ENCODE measurements at regions not wholly inside any gene's neighbourhood (a gene's known extent, or its start where the extent isn't known, plus 50 kb on each side); places are given as distances from the start of the nearest gene placed in this dataset.

DNA sequence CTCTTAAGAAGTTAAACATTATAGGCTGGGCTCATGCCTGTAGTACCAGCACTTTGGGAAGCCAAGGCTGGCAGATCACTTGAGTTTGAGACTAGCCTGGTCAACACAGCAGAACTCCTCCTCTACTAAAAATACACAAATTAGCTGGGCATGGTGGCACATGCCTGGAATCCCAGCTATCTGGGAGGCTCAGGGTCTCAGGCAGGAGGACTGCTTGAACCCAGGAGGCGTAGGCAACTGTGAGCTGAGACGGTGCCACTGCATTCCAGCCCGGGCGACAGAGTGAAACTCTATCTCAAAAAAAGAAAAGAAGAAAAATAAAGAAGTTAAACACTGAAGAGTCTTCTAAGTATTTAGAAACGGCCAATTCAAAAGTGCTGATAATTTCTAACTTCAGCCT, 164.3 kb upstream of the GALNTL6 start:
- TF ChIP-seq, protein P1, sequence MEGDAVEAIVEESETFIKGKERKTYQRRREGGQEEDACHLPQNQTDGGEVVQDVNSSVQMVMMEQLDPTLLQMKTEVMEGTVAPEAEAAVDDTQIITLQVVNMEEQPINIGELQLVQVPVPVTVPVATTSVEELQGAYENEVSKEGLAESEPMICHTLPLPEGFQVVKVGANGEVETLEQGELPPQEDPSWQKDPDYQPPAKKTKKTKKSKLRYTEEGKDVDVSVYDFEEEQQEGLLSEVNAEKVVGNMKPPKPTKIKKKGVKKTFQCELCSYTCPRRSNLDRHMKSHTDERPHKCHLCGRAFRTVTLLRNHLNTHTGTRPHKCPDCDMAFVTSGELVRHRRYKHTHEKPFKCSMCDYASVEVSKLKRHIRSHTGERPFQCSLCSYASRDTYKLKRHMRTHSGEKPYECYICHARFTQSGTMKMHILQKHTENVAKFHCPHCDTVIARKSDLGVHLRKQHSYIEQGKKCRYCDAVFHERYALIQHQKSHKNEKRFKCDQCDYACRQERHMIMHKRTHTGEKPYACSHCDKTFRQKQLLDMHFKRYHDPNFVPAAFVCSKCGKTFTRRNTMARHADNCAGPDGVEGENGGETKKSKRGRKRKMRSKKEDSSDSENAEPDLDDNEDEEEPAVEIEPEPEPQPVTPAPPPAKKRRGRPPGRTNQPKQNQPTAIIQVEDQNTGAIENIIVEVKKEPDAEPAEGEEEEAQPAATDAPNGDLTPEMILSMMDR (IDR thresholded peaks at IDR 0.05; ENCODE audit: low read depth, low read length), result no peak
- no peak for DNase-seq (ENCODE audit: low read depth, low spot score)
- in situ Hi-C loops (cut with HindIII; ENCODE audit: low sequenced_read_pairs), result no loop called here
- no peak overlapping the region for H3K4me3 ChIP-seq (ENCODE audit: low read depth, low read length)

DNA sequence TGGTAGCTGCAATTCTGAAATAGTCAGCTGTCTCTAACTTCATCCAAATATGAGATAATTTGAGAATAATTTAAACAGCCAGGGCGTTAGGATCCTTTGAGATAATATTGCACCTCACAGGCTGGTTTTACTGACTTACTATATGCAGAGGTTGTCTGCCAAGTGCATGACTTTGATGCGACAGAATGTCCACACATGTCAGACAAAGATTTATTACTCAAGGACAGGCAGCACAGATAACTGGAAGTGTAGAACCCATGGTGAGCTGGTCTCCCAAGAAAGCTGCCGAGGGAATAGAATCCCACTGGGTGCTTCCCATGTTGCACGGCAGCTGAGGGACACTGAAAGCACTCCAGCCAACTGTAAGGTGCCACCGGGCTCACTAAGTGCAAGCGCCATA, 166.2 kb upstream of the GALNTL6 start:
- no peak overlapping the region for H3K4me3 ChIP-seq (ENCODE audit: low read depth, low read length)
- DNase-seq (ENCODE audit: low read depth, low spot score), result no peak
- TF ChIP-seq, protein P1 (IDR thresholded peaks at IDR 0.05; ENCODE audit: low read depth, low read length), result no peak
- in situ Hi-C loops (cut with HindIII; ENCODE audit: low sequenced_read_pairs), result no loop called here

DNA sequence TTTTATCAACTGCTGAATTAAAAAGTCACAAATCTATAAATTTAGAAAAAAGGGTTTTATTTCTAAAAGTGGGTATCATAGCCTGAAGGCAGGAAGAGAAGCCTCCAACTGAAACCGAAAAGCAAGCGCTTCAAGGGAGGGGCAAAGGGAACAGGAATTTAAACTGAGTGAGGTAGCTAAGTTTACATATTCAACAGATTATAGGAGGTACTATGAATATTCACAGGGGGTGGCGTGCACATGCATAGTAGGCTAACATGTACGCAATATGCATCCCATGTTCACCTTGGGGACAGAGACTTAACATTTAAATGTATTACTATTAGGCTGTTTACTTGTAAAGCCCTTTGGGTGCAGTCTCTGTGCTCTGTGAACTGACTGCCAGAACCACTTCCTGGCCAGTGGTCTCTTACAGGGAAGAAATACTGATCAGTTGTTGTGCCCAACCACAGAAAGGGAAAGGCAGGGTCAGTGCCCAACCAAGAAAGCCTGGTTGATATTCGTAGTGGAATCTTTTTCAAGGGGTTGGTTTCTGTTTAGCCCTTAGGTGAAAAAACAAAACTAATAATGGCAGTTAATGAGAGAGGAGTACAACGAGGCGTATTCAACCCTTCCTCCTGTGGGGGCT, 168.7 kb upstream of the GALNTL6 start:
- in situ Hi-C loops (cut with HindIII; ENCODE audit: low sequenced_read_pairs), result no loop called here
- DNase-seq (ENCODE audit: low read depth, low spot score), result no peak
- no peak overlapping the region for H3K4me3 ChIP-seq (ENCODE audit: low read depth, low read length)
- TF ChIP-seq, protein P1 (IDR thresholded peaks at IDR 0.05; ENCODE audit: low read depth, low read length), result no peak

DNA sequence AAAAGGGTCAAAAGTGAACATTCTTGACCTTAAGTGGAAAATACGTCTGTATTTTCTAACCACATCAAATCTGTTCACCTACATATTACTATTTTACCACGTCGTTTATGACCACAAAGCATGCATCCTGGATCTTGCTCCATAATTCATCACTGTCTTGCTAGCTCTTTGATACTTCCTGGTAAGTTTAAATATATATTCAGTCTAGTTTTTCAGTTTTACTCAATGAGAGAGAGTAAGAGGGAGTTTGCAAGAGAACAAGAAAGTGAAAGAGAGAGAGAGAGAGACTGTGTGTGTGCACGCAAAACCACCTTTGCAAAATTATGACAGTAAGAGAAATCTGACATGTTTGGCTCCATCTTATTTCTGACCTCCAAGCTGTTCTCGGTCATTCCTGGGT, 173.7 kb upstream of the GALNTL6 start:
- H3K4me3 ChIP-seq (ENCODE audit: low read depth, low read length), result no peak overlapping the region
- DNase-seq (ENCODE audit: low read depth, low spot score), result peak; percentile 19
- in situ Hi-C loops (cut with HindIII; ENCODE audit: low sequenced_read_pairs), result no loop called here
- TF ChIP-seq, protein P1 (IDR thresholded peaks at IDR 0.05; ENCODE audit: low read depth, low read length), result no peak

DNA sequence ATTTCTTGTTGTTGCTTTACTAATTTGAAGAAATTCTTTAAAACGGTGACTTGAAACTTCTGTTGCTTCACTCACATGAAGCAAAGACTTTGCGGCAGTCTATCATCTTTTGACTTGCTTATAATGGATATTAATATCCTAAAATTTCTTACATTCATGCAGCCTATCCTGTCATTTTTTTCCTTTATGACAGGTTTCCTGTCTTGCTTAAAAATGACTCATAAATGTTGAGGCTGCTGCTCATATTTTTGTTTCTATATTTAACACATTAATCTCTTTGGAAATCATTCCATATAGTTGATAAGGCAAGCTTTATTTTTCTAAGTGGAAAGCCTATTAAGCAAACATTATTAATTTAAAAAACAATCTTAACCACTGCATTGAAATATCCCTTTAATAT, 176.6 kb upstream of the GALNTL6 start:
- TF ChIP-seq, protein P1 (IDR thresholded peaks at IDR 0.05; ENCODE audit: low read depth, low read length), result no peak

DNA sequence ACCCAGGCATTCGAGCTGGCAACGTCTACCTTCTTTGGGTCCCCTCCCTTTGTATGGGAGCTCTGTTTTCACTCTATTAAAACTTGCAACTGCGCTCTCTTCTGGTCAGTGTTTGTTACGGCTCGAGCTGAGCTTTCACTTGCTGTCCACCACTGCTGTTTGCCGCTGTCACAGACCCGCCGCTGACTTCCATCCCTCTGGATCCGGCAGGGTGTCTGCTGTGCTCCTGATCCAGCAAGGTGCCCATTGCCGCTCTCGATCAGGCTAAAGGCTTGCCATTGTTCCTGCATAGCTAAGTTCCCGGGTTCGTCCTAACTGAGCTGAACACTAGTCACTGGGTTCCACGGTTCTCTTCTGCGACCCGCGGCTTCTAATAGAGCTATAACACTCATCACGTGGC, 183.5 kb upstream of the GALNTL6 start:
- TF ChIP-seq, protein P1 (IDR thresholded peaks at IDR 0.05; ENCODE audit: low read depth, low read length), result no peak
- in situ Hi-C loops (cut with HindIII; ENCODE audit: low sequenced_read_pairs), result no loop called here

More for the DNA sequence above, 176.6 kb upstream of the GALNTL6 start:
- in situ Hi-C loops (cut with HindIII; ENCODE audit: low sequenced_read_pairs), result no loop called here
- no peak for DNase-seq (ENCODE audit: low read depth, low spot score)
- no peak overlapping the region for H3K4me3 ChIP-seq (ENCODE audit: low read depth, low read length)

More for the DNA sequence above, 183.5 kb upstream of the GALNTL6 start:
- DNase-seq (ENCODE audit: low read depth, low spot score), result no peak
- H3K4me3 ChIP-seq (ENCODE audit: low read depth, low read length), result no peak overlapping the region

Data from astrocyte of the spinal cord (primary cell).